ENCODE measurements at regions not wholly inside any gene's neighbourhood (a gene's known extent, or its start where the extent isn't known, plus 50 kb on each side); places are given as distances from the start of the nearest gene placed in this dataset.

- Histone ChIP-seq H3K9ac (ENCODE audit: low read depth, low read length) (no peak overlapping the region), H3K4me1 (ENCODE audit: insufficient read depth, low read length) (no peaks in the 10 kb centered on the region), H3K4me3 (ENCODE audit: low read length) (no peak overlapping the region), H3K9me3 (ENCODE audit: insufficient read depth, low read depth, low read length) (no peaks in the 10 kb centered on the region), H3K36me3 (ENCODE audit: insufficient read depth, low read length) (no peaks in the 10 kb centered on the region), H3K27ac (ENCODE audit: low read depth, low read length) (no peak overlapping the region), H3K27me3 (ENCODE audit: insufficient read depth, low read length) (no peaks in the 10 kb centered on the region)
- 94% methylated on average over 1 of the region's 1 CpG for WGBS
These were observed 417.1 kb downstream of the LMO7 start for GRCh38 chr13:76053181-76053580.

- no peak overlapping the region for H3K4me3 ChIP-seq (ENCODE audit: low read length)
- no peaks in the 10 kb centered on the region for H3K27me3 ChIP-seq (ENCODE audit: insufficient read depth, low read length)
- H3K36me3 ChIP-seq (ENCODE audit: insufficient read depth, low read length) = no peaks in the 10 kb centered on the region
- no peaks in the 10 kb centered on the region for H3K4me1 ChIP-seq (ENCODE audit: insufficient read depth, low read length)
- no peak overlapping the region for H3K27ac ChIP-seq (ENCODE audit: low read depth, low read length)
- no peak overlapping the region for H3K9ac ChIP-seq (ENCODE audit: low read depth, low read length)
- WGBS = 86% methylated on average over 1 of the region's 1 CpG
- no peaks in the 10 kb centered on the region for H3K9me3 ChIP-seq (ENCODE audit: insufficient read depth, low read depth, low read length)
These were observed 413.2 kb downstream of the LMO7 start for GRCh38 chr13:76049376-76049746.

GRCh38 chr13:76048675-76049375 lies 412.7 kb downstream of the LMO7 start:
- Histone ChIP-seq H3K36me3 (ENCODE audit: insufficient read depth, low read length) (no peaks in the 10 kb centered on the region), H3K4me1 (ENCODE audit: insufficient read depth, low read length) (no peaks in the 10 kb centered on the region), H3K27me3 (ENCODE audit: insufficient read depth, low read length) (no peaks in the 10 kb centered on the region), H3K4me3 (ENCODE audit: low read length) (no peak overlapping the region), H3K9ac (ENCODE audit: low read depth, low read length) (no peak overlapping the region), H3K27ac (ENCODE audit: low read depth, low read length) (no peak overlapping the region), H3K9me3 (ENCODE audit: insufficient read depth, low read depth, low read length) (no peaks in the 10 kb centered on the region)
- 94% methylated on average over 3 of the region's 3 CpGs for WGBS

GRCh38 chr13:76048131-76048530 lies 412.0 kb downstream of the LMO7 start:
- H3K27me3 ChIP-seq (ENCODE audit: insufficient read depth, low read length) = no peaks in the 10 kb centered on the region
- WGBS = 93% methylated on average over 3 of the region's 3 CpGs
- H3K4me1 ChIP-seq (ENCODE audit: insufficient read depth, low read length) = no peaks in the 10 kb centered on the region
- no peaks in the 10 kb centered on the region for H3K9me3 ChIP-seq (ENCODE audit: insufficient read depth, low read depth, low read length)
- no peak overlapping the region for H3K4me3 ChIP-seq (ENCODE audit: low read length)
- no peak overlapping the region for H3K27ac ChIP-seq (ENCODE audit: low read depth, low read length)
- H3K36me3 ChIP-seq (ENCODE audit: insufficient read depth, low read length) = no peaks in the 10 kb centered on the region
- no peak overlapping the region for H3K9ac ChIP-seq (ENCODE audit: low read depth, low read length)

- WGBS = 80% methylated on average over 1 of the region's 1 CpG
- no peaks in the 10 kb centered on the region for H3K9me3 ChIP-seq (ENCODE audit: insufficient read depth, low read depth, low read length)
- H3K4me1 ChIP-seq (ENCODE audit: insufficient read depth, low read length) = no peaks in the 10 kb centered on the region
- H3K9ac ChIP-seq (ENCODE audit: low read depth, low read length) = no peak overlapping the region
- H3K27me3 ChIP-seq (ENCODE audit: insufficient read depth, low read length) = no peaks in the 10 kb centered on the region
- no peaks in the 10 kb centered on the region for H3K36me3 ChIP-seq (ENCODE audit: insufficient read depth, low read length)
- no peak overlapping the region for H3K27ac ChIP-seq (ENCODE audit: low read depth, low read length)
- no peak overlapping the region for H3K4me3 ChIP-seq (ENCODE audit: low read length)
These were observed 407.7 kb downstream of the LMO7 start for GRCh38 chr13:76043874-76044273.

- Histone ChIP-seq H3K9ac (ENCODE audit: low read depth, low read length) (no peak overlapping the region), H3K36me3 (ENCODE audit: insufficient read depth, low read length) (no peaks in the 10 kb centered on the region), H3K9me3 (ENCODE audit: insufficient read depth, low read depth, low read length) (no peaks in the 10 kb centered on the region), H3K27me3 (ENCODE audit: insufficient read depth, low read length) (no peaks in the 10 kb centered on the region), H3K27ac (ENCODE audit: low read depth, low read length) (no peak overlapping the region), H3K4me1 (ENCODE audit: insufficient read depth, low read length) (no peaks in the 10 kb centered on the region), H3K4me3 (ENCODE audit: low read length) (no peak overlapping the region)
- 89% methylated on average over 1 of the region's 3 CpGs for WGBS
These were observed 403.0 kb downstream of the LMO7 start for GRCh38 chr13:76038920-76039716.

GRCh38 chr13:76036176-76036575 lies 400.0 kb downstream of the LMO7 start:
- Histone ChIP-seq H3K9me3 (ENCODE audit: insufficient read depth, low read depth, low read length) (no peaks in the 10 kb centered on the region), H3K4me3 (ENCODE audit: low read length) (no peak overlapping the region), H3K27me3 (ENCODE audit: insufficient read depth, low read length) (no peaks in the 10 kb centered on the region), H3K9ac (ENCODE audit: low read depth, low read length) (no peak overlapping the region), H3K27ac (ENCODE audit: low read depth, low read length) (no peak overlapping the region), H3K4me1 (ENCODE audit: insufficient read depth, low read length) (no peaks in the 10 kb centered on the region), H3K36me3 (ENCODE audit: insufficient read depth, low read length) (no peaks in the 10 kb centered on the region)
- 0% methylated on average over 1 of the region's 1 CpG for whole genome bisulfite sequencing

- Histone ChIP-seq H3K27me3 (ENCODE audit: insufficient read depth, low read length) (no peaks in the 10 kb centered on the region), H3K4me3 (ENCODE audit: low read length) (no peak overlapping the region), H3K4me1 (ENCODE audit: insufficient read depth, low read length) (no peaks in the 10 kb centered on the region), H3K36me3 (ENCODE audit: insufficient read depth, low read length) (no peaks in the 10 kb centered on the region), H3K27ac (ENCODE audit: low read depth, low read length) (no peak overlapping the region), H3K9me3 (ENCODE audit: insufficient read depth, low read depth, low read length) (no peaks in the 10 kb centered on the region), H3K9ac (ENCODE audit: low read depth, low read length) (no peak overlapping the region)
- WGBS = no CpG with 5 or more reads among the region's 1 CpG
These were observed 399.6 kb downstream of the LMO7 start for GRCh38 chr13:76035711-76036110.

- Histone ChIP-seq H3K9ac (ENCODE audit: low read depth, low read length) (no peak overlapping the region), H3K4me3 (ENCODE audit: low read length) (no peak overlapping the region), H3K9me3 (ENCODE audit: insufficient read depth, low read depth, low read length) (no peaks in the 10 kb centered on the region), H3K4me1 (ENCODE audit: insufficient read depth, low read length) (peaks cover 13% of the 10 kb centered on the region; the same call in 1 of the 2 replicates), H3K27me3 (ENCODE audit: insufficient read depth, low read length) (no peaks in the 10 kb centered on the region), H3K27ac (ENCODE audit: low read depth, low read length) (no peak overlapping the region), H3K36me3 (ENCODE audit: insufficient read depth, low read length) (no peaks in the 10 kb centered on the region)
These were observed 393.6 kb downstream of the LMO7 start for GRCh38 chr13:76029706-76030105.

GRCh38 chr13:76029088-76029487 lies 393.0 kb downstream of the LMO7 start:
- Histone ChIP-seq H3K36me3 (ENCODE audit: insufficient read depth, low read length) (no peaks in the 10 kb centered on the region), H3K9ac (ENCODE audit: low read depth, low read length) (no peak overlapping the region), H3K9me3 (ENCODE audit: insufficient read depth, low read depth, low read length) (no peaks in the 10 kb centered on the region), H3K27me3 (ENCODE audit: insufficient read depth, low read length) (no peaks in the 10 kb centered on the region), H3K27ac (ENCODE audit: low read depth, low read length) (no peak overlapping the region), H3K4me3 (ENCODE audit: low read length) (no peak overlapping the region), H3K4me1 (ENCODE audit: insufficient read depth, low read length) (peaks cover 13% of the 10 kb centered on the region; the same call in 1 of the 2 replicates)
- WGBS = 92% methylated on average over 2 of the region's 2 CpGs

GRCh38 chr13:76027131-76027530 lies 391.0 kb downstream of the LMO7 start:
- Histone ChIP-seq H3K9me3 (ENCODE audit: insufficient read depth, low read depth, low read length) (no peaks in the 10 kb centered on the region), H3K4me1 (ENCODE audit: insufficient read depth, low read length) (peaks cover 13% of the 10 kb centered on the region; the same call in 1 of the 2 replicates), H3K4me3 (ENCODE audit: low read length) (no peak overlapping the region), H3K27ac (ENCODE audit: low read depth, low read length) (no peak overlapping the region), H3K36me3 (ENCODE audit: insufficient read depth, low read length) (no peaks in the 10 kb centered on the region), H3K9ac (ENCODE audit: low read depth, low read length) (no peak overlapping the region), H3K27me3 (ENCODE audit: insufficient read depth, low read length) (no peaks in the 10 kb centered on the region)
- WGBS = 64% methylated on average over 2 of the region's 2 CpGs

All from HUES64 (cell line).